ENCODE measurements at regions not wholly inside any gene's neighbourhood (a gene's known extent, or its start where the extent isn't known, plus 50 kb on each side); places are given as distances from the start of the nearest gene placed in this dataset.
"Not testable (repeated sequence)": the region's sequence is repeated elsewhere in the genome, so short reads cannot be mapped to it uniquely, and the experiment has no call there.

- DNase-seq (ENCODE audit: low spot score): no peak
These were observed 260.5 kb downstream of the MSX2 start for GRCh38 chr5:174984863-174985262.

GRCh38 chr5:174982485-174982884, 258.1 kb downstream of the MSX2 start:
- DNase-seq (ENCODE audit: low spot score): no peak

- no peak for DNase-seq (ENCODE audit: low spot score)
These were observed 257.0 kb downstream of the MSX2 start for GRCh38 chr5:174981416-174981815.

GRCh38 chr5:174980952-174981351, 256.6 kb downstream of the MSX2 start:
- no peak for DNase-seq (ENCODE audit: low spot score)

- peak; percentile 11 for DNase-seq (ENCODE audit: low spot score)
These were observed 247.9 kb downstream of the MSX2 start for GRCh38 chr5:174972291-174972690.

- no peak for DNase-seq (ENCODE audit: low spot score)
These were observed 246.8 kb downstream of the MSX2 start for GRCh38 chr5:174971210-174971609.

- DNase-seq (ENCODE audit: low spot score): no peak
These were observed 246.1 kb downstream of the MSX2 start for GRCh38 chr5:174970502-174970901.

- no peak for DNase-seq (ENCODE audit: low spot score)
These were observed 229.5 kb downstream of the MSX2 start for GRCh38 chr5:174953871-174954270.

- peak; percentile 73 for DNase-seq (ENCODE audit: low spot score)
These were observed 226.9 kb downstream of the MSX2 start for GRCh38 chr5:174951151-174951780.

GRCh38 chr5:174947548-174947947, 223.2 kb downstream of the MSX2 start:
- DNase-seq (ENCODE audit: low spot score): no peak

- DNase-seq (ENCODE audit: low spot score): no peak
These were observed 221.5 kb downstream of the MSX2 start for GRCh38 chr5:174945853-174946252.

- DNase-seq (ENCODE audit: low spot score): no peak
These were observed 219.4 kb downstream of the MSX2 start for GRCh38 chr5:174943785-174944184.

- DNase-seq (ENCODE audit: low spot score): not testable (repeated sequence)
These were observed 218.6 kb downstream of the MSX2 start for GRCh38 chr5:174943002-174943401.

- DNase-seq (ENCODE audit: low spot score): no peak
These were observed 213.1 kb downstream of the MSX2 start for GRCh38 chr5:174937201-174938123.

- peak; percentile 65 for DNase-seq (ENCODE audit: low spot score)
These were observed 211.6 kb downstream of the MSX2 start for GRCh38 chr5:174935854-174936474.

GRCh38 chr5:174931033-174931432, 206.7 kb downstream of the MSX2 start:
- not testable (repeated sequence) for DNase-seq (ENCODE audit: low spot score)

- DNase-seq (ENCODE audit: low spot score): no peak
These were observed 201.2 kb downstream of the MSX2 start for GRCh38 chr5:174925586-174925985.

- DNase-seq (ENCODE audit: low spot score): no peak
These were observed 198.6 kb downstream of the MSX2 start for GRCh38 chr5:174922955-174923354.

- no peak for DNase-seq (ENCODE audit: low spot score)
These were observed 196.6 kb downstream of the MSX2 start for GRCh38 chr5:174920906-174921550.

GRCh38 chr5:174919351-174919750, 195.0 kb downstream of the MSX2 start:
- no peak for DNase-seq (ENCODE audit: low spot score)

- DNase-seq (ENCODE audit: low spot score): peak; percentile 5
These were observed 194.3 kb downstream of the MSX2 start for GRCh38 chr5:174918655-174919054.

GRCh38 chr5:174917976-174918554, 193.7 kb downstream of the MSX2 start:
- no peak for DNase-seq (ENCODE audit: low spot score)
